AG20443 (cell line): ENCODE measurements at regions not wholly inside any gene's neighbourhood (a gene's known extent, or its start where the extent isn't known, plus 50 kb on each side); places are given as distances from the start of the nearest gene placed in this dataset.
"Not testable (repeated sequence)": the region's sequence is repeated elsewhere in the genome, so short reads cannot be mapped to it uniquely, and the experiment has no call there.

ENCODE experiments used
- DNase-seq: peaks from one replicate; pipeline ENCODE4 v3.0.0; 2012; ENCODE audit warnings: low spot score, mixed read lengths

GRCh38 chr2:16240402-16240801 lies 300.1 kb downstream of the MYCN start:
- DNase-seq = no peak

GRCh38 chr2:16239296-16239850 lies 299.0 kb downstream of the MYCN start:
- DNase-seq = no peak

DNA sequence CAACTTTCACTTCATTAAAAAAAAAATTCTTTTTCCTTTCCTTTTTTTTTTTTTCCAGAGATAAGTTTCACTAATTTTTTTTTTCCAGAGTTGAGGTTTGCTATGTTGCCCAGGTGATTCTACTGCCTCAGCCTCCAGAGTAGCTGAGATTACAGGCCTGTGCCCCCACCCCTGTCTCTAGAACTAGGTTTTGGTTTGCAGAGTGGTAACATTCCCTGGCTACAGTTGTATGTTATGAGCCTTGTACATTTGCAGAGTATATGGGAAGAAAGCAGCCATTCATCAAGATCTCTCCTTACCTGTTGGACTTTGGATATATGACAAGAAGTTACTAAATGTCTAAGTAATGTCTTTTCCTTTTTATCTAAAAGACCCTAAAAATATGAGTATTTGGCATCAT lies 298.4 kb downstream of the MYCN start:
- DNase-seq = no peak

GRCh38 chr2:16238001-16238761 lies 297.8 kb downstream of the MYCN start:
- DNase-seq = no peak

GRCh38 chr2:16235747-16236146 lies 295.4 kb downstream of the MYCN start:
- DNase-seq = no peak

DNA sequence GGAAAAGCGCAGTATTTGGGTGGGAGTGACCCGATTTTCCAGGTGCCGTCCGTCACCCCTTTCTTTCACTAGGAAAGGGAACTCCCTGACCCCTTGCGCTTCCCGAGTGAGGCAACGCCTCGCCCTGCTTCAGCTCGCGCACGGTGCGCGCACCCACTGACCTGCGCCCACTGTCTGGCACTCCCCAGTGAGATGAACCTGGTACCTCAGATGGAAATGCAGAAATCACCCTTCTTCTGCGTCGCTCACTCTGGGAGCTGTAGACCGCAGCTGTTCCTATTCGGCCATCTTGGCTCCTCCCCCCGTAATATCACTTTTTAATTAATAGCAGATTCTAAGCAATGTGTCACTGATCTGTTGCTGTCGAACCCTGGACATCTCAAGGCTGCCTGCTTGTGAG lies 294.9 kb downstream of the MYCN start:
- DNase-seq = not testable (repeated sequence)

DNA sequence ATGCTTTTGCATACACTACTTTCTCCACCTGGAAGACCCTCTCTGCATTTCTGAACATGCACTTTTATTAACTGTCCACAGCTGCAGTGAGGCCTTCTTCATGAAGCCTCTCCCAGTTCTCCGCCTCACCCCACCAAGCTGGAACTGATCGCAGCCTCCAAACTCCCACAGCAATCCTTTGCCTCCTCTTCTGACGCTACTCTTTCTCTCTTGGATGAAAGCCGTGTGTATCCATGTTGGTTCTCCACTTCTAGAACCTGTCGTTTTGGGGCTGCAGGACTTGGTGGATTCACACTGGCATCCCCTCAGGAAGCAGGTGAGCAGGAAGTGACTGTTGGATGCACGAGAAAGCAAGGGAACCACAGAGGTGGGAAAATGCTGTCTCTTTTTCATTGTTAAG lies 288.6 kb downstream of the MYCN start:
- no peak for DNase-seq

DNA sequence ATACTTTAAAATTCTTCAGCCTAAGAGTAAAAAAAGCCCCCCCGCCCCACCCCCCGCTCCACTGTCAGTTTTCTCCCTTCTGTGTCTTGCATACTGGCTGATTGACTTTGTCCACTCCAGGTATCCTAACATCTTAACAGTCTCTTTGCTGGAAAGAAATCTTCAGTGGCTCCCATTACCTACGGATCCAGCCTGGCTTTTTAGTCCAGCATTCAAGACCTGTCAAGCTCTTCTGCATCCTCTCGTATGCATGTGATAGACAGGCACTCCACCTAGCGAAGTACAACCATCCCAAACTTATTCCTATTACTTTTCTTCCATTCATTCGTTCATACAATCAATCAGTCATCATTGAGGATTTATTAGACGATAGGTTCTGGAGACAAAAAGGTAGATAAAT lies 288.1 kb downstream of the MYCN start:
- DNase-seq = no peak

DNA sequence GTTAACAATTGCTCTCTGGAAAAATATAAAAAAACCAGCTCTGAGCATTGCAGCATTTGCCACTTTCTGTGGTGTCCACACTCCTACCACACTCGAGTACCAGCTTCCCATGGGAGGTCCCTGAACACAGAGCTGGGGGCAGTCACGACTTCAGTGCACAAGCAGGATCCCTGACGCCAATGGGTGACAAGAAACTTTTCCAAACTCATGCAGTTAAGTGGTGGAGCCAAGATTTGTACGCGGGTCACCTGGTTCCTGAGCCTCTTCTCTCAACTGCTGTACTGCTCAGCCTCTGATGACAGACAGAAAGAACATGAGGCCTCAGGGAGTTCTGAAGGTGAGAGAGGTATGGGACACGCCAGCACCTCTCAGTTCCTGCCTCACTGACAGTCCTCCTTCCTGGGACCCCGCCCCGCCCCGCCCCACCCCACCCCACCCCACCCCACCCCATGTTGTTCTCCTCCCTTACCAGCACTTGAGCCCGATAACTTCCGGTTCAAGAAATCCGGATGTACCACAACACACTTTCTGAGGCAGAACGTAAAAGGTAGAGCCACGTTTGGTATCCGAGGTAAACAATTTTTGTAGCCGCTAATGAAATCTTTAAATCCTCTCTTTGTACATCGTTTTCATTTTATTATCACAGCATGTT lies 287.6 kb downstream of the MYCN start:
- no peak for DNase-seq

- DNase-seq = no peak
Observed at GRCh38 chr2:16226943-16227664, 286.8 kb downstream of the MYCN start.

DNA sequence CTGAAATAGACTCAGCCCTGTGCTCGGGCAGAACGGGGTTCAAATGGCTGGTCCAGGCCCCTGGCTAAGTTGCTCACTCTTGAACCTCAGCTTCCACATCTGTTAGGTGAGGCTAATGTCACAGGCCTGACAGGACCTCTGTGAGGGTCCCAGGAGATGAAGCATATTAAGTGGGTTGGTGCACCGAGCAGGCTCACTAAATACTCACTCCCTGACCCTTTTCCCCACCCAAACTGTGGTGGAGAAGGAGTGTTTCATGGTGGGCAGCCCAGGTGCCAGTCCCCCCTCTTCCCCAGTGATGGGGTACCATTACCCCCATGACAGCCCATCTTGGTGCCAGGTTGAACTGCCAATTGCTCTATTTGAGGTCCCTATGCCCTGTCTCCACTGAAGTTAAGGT lies 286.0 kb downstream of the MYCN start:
- no peak for DNase-seq

DNA sequence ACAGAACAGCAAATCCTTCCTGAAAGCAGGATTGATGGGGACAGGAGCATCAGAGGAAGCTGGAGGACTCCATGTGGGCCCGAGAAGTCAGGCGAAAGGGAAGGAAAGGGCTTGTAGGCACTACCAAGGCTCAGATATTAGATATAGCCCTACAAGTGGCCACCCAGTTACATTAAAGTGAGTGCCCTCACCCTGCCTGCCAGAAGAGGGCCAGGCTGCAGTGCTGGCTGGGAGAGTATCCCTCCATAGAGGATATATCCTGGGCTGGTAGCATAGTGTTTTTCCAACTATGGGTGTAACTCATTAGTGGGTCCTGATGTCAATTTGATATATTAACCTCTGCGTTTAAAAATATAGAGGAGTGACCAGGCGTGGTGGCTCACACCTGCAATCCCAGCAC lies 285.2 kb downstream of the MYCN start:
- no peak for DNase-seq

- DNase-seq = no peak
Observed at GRCh38 chr2:16225071-16225470, 284.7 kb downstream of the MYCN start.

DNA sequence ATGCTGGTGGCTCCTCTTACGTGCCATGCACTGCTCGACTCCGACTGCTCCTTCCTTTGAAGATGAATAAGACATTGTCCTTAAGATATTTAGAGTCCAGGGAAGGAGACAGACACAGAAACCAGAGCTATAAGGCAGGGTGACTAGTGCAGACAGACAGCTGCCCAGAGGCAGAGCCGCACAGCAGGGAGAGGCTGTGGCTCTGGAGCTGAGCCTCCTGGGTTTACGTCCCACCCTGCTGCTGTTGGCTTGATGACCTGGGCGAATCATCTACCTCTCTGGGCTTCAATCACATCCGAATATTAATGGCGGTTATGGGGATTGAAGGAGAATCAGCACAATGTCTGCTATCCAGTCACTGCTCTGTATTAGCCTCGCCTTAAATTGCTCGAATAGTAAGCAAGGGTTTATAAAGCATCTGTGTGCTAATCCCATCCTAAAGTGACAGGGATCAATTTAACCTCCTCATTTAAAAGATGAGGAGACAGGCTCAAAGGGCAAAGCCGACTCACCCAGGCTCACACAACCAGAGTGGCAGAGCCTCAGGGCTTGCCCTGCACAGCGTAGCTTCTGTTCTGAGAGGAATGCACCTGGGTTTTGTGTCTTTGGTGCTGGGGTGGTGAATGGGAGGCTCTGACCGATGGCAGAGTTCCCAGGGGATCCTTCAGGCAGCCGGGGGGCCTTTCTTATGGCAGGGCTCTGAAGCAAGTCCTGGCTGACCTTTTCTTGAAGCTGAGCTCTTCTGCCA lies 284.1 kb downstream of the MYCN start:
- DNase-seq = no peak

DNA sequence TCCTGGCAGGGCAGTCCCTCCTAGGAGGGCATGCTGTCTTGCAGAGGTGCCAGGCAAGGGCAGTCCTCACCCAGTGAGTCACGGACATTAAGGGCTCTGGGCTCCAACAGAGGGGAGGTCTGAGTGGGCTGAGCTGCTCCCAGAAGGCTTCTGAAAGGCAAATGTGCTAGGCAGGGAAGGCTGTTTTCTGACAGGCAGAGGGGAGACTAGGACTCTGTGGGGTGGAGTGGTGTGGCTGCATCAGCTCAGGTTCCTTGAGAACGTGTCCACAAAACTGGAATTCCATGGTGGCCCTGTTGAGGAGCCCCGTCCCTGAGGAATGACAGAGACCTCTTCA lies 283.5 kb downstream of the MYCN start:
- no peak for DNase-seq

- no peak for DNase-seq
Observed at GRCh38 chr2:16223161-16223840, 283.0 kb downstream of the MYCN start.

GRCh38 chr2:16222326-16222725 lies 282.0 kb downstream of the MYCN start:
- no peak for DNase-seq

- DNase-seq = no peak
Observed at GRCh38 chr2:16221461-16222010, 281.2 kb downstream of the MYCN start.

GRCh38 chr2:16219292-16219975 lies 279.1 kb downstream of the MYCN start:
- DNase-seq = no peak

DNA sequence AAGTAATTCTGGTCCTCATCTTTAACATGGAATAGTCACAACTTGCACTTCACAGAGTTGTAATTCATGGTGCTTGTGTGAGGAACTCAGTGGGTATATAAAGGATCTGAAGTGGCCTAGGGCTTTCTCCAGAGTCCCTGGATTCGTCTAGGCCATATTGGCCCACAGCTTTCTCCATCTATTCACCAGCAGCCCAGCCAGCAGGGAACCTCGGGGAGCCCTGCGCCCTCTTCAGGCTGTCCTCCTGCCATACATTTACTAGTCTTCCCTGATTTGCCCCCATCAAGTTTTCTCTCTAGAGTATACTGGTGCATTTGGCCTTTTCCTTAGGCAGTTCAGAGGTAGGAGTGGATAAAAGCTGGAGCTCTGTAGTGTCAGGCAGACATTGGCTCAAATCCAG lies 278.3 kb downstream of the MYCN start:
- no peak for DNase-seq

GRCh38 chr2:16218161-16218560 lies 277.8 kb downstream of the MYCN start:
- DNase-seq = no peak
